ENCODE measurements at regions not wholly inside any gene's neighbourhood (a gene's known extent, or its start where the extent isn't known, plus 50 kb on each side); places are given as distances from the start of the nearest gene placed in this dataset.

GRCh38 chr17:33976831-33977230 is 278.3 kb upstream of the CCL2 start:
- no peak for TF ChIP-seq EGR1 (IDR thresholded peaks at IDR 0.05)
- TF ChIP-seq RAD21 (IDR thresholded peaks at IDR 0.05; ENCODE audit: low read depth) = no peak
- TF ChIP-seq REST (IDR thresholded peaks at IDR 0.05; ENCODE audit: low read depth) = no peak
- TF ChIP-seq TAF1 (IDR thresholded peaks at IDR 0.05; ENCODE audit: low read depth) = no peak
- TF ChIP-seq, protein P1, sequence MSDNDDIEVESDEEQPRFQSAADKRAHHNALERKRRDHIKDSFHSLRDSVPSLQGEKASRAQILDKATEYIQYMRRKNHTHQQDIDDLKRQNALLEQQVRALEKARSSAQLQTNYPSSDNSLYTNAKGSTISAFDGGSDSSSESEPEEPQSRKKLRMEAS (IDR thresholded peaks at IDR 0.05) = no peak
- no peak for TF ChIP-seq USF1 (IDR thresholded peaks at IDR 0.05)
- TF ChIP-seq YY1 (IDR thresholded peaks at IDR 0.05; ENCODE audit: low read depth) = no peak
- TF ChIP-seq EP300 (IDR thresholded peaks at IDR 0.05; ENCODE audit: borderline replicate concordance) = no peak
- no peak for TF ChIP-seq CEBPB (IDR thresholded peaks at IDR 0.05)
- no peak for TF ChIP-seq CREB1 (IDR thresholded peaks at IDR 0.05; ENCODE audit: low read depth)
- TF ChIP-seq NFIC (IDR thresholded peaks at IDR 0.05) = no peak
- no peak for TF ChIP-seq ZBTB7A (IDR thresholded peaks at IDR 0.05; ENCODE audit: low read depth)
- no peak for TF ChIP-seq FOXM1 (IDR thresholded peaks at IDR 0.05; ENCODE audit: borderline replicate concordance, low read depth)
- no peak for TF ChIP-seq TEAD4 (IDR thresholded peaks at IDR 0.05)

All from Ishikawa (cell line).